HL-60 (cell line): ENCODE measurements at regions not wholly inside any gene's neighbourhood (a gene's known extent, or its start where the extent isn't known, plus 50 kb on each side); places are given as distances from the start of the nearest gene placed in this dataset.

ENCODE experiments used
- DNase-seq, 2 experiments: peaks; one replicate each; pipeline ENCODE4 v3.0.0-alpha.2; 2010 to 2020; ENCODE audit warnings: low read depth in 1 of 2, low spot score in 1 of 2
- H3K27ac ChIP-seq: fragments of 250-450 bp; sonication (Bioruptor Pico); replicated peaks from 2 replicates; pipeline ENCODE4 v1.5.1; 2020; ENCODE audit warnings: mild to moderate bottlenecking, moderate library complexity
- H3K27me3 ChIP-seq: fragments of 250-450 bp; sonication (Bioruptor Pico); 2 replicates; pipeline ENCODE4 v1.5.1; 2021; ENCODE audit warnings: mild to moderate bottlenecking, moderate library complexity; ENCODE audit not compliant: insufficient read depth, poor library complexity, severe bottlenecking
- H3K4me3 ChIP-seq: replicated peaks from 2 replicates; pipeline ENCODE4 v1.5.1; 2011; ENCODE audit warnings: mild to moderate bottlenecking, control low read depth, low read length; ENCODE audit not compliant: insufficient read depth
- CTCF ChIP-seq: IDR thresholded peaks from one replicate; pipeline ENCODE4 v1.5.1; 2011; ENCODE audit warnings: low read length, control low read depth, inconsistent platforms; ENCODE audit not compliant: insufficient read depth
- GABPA ChIP-seq: IDR thresholded peaks from 2 replicates; pipeline ENCODE4 v1.6.1; 2012; ENCODE audit warnings: low read depth
- POLR2AphosphoS5 ChIP-seq: IDR thresholded peaks from 2 replicates; pipeline ENCODE4 v1.6.1; 2012; ENCODE audit warnings: low read depth
- REST ChIP-seq: IDR thresholded peaks from 2 replicates; pipeline ENCODE4 v1.6.1; 2012; ENCODE audit warnings: low read depth; ENCODE audit not compliant: insufficient replicate concordance
- SPI1 ChIP-seq: IDR thresholded peaks from 2 replicates; pipeline ENCODE4 v1.6.1; 2012; ENCODE audit warnings: low read depth, mild to moderate bottlenecking, borderline replicate concordance

- no peak for DNase-seq
- Histone ChIP-seq H3K27me3 (no peaks in the 10 kb centered on the region), H3K4me3 (no peak overlapping the region), H3K27ac (no peak overlapping the region)
- TF ChIP-seq REST (no peak), POLR2AphosphoS5 (no peak)
These were observed 55.3 kb upstream of the BTN3A2 start for GRCh38 chr6:26309731-26310142.

- no peak overlapping the region for H3K4me3 ChIP-seq
- DNase-seq, result peak in 1 of 2 experiments; percentile 40
- no peaks in the 10 kb centered on the region for H3K27me3 ChIP-seq
- H3K27ac ChIP-seq, result no peak overlapping the region
- TF ChIP-seq GABPA, result no peak
- no peak for TF ChIP-seq CTCF
- no peak for TF ChIP-seq POLR2AphosphoS5
- TF ChIP-seq REST, result no peak
- TF ChIP-seq SPI1, result no peak
These were observed 54.0 kb upstream of the BTN3A2 start for GRCh38 chr6:26311012-26311384.

GRCh38 chr6:26311385-26312095 lies 53.5 kb upstream of the BTN3A2 start:
- no peak for TF ChIP-seq REST
- Histone ChIP-seq H3K27me3 (no peaks in the 10 kb centered on the region), H3K4me3 (peak overlapping the region; percentile 66), H3K27ac (peak overlapping the region; percentile 12; the same call in 1 of the 2 replicates)
- DNase-seq, result peak in 1 of 2 experiments; percentile 56

GRCh38 chr6:26312096-26312463 lies 52.9 kb upstream of the BTN3A2 start:
- Histone ChIP-seq H3K27ac (peak overlapping the region; percentile 12; the same call in 1 of the 2 replicates), H3K4me3 (peak overlapping the region; percentile 66), H3K27me3 (no peaks in the 10 kb centered on the region)
- no peak for DNase-seq
- TF ChIP-seq POLR2AphosphoS5, result no peak
- TF ChIP-seq GABPA, result no peak
- no peak for TF ChIP-seq CTCF
- TF ChIP-seq REST, result no peak
- TF ChIP-seq SPI1, result no peak
